ENCODE measurements at regions not wholly inside any gene's neighbourhood (a gene's known extent, or its start where the extent isn't known, plus 50 kb on each side); places are given as distances from the start of the nearest gene placed in this dataset.

DNA sequence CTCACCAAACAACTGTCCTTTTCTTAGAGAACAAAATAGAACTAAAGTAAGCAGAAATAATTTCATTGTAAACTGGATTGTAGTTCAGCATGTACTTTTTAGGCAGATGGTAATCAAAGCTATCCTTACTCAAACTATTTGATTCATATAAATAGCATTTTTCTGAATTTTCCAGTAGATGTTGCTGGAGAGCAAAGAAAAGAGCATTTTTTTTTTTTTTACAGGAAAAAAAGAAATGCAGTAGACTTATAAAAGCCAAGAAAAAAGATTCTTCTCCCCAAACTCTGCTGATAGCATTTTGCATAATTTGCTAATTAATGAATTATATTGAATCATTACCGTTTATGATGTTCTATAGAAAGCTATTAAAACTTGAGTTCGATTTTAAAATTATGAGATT is 715.3 kb upstream of the WWC1 start:
- H3K36me3 ChIP-seq (ENCODE audit: insufficient read depth, low read length): no peaks in the 10 kb centered on the region

DNA sequence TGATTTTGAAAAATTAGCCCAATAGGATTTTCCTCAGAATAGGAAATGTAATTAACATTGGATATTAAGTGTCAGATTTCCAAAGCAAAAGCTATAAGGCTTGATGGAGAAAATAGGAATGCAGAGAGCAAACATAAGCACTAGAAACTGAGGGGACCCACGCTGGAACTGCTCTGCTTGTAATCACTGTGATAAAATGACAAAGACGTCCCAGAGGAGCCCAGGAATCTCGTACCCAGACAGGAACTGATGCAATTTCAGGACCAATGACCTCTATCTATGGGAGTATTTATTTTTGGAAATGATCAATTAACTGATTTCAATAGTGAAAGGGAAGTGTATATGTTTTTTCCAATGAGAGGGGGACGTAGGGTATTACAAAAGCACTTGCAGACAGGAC is 714.5 kb upstream of the WWC1 start:
- Histone ChIP-seq H3K9ac (ENCODE audit: insufficient read length) (peak overlapping the region; percentile 80), H3K27ac (peak overlapping the region; percentile 84), H3K4me3 (peak overlapping the region; percentile 90), H3K36me3 (ENCODE audit: insufficient read depth, low read length) (no peaks in the 10 kb centered on the region), H3K9me3 (ENCODE audit: low read depth, low read length) (no peaks in the 10 kb centered on the region)
- DNase-seq (ENCODE audit: low read depth, low spot score): no peak
- TF ChIP-seq EZH2 (IDR thresholded peaks at IDR 0.05) (no peak), POLR2AphosphoS5 (IDR thresholded peaks at IDR 0.05; ENCODE audit: borderline replicate concordance, low read depth, low read length) (no peak), FOXP2 (optimal IDR thresholded peaks at IDR 0.05; ENCODE audit: control extremely low read depth, extremely low read length, insufficient read depth) (no peak)

More for the DNA sequence above, 715.3 kb upstream of the WWC1 start:
- TF ChIP-seq POLR2AphosphoS5 (IDR thresholded peaks at IDR 0.05; ENCODE audit: borderline replicate concordance, low read depth, low read length) (no peak), EZH2 (IDR thresholded peaks at IDR 0.05) (no peak), FOXP2 (optimal IDR thresholded peaks at IDR 0.05; ENCODE audit: control extremely low read depth, extremely low read length, insufficient read depth) (no peak)
- Histone ChIP-seq H3K9me3 (ENCODE audit: low read depth, low read length) (no peaks in the 10 kb centered on the region), H3K9ac (ENCODE audit: insufficient read length) (peak overlapping the region; percentile 80), H3K27ac (peak overlapping the region; percentile 84), H3K4me3 (peak overlapping the region; percentile 90)
- DNase-seq (ENCODE audit: low read depth, low spot score): no peak

DNA sequence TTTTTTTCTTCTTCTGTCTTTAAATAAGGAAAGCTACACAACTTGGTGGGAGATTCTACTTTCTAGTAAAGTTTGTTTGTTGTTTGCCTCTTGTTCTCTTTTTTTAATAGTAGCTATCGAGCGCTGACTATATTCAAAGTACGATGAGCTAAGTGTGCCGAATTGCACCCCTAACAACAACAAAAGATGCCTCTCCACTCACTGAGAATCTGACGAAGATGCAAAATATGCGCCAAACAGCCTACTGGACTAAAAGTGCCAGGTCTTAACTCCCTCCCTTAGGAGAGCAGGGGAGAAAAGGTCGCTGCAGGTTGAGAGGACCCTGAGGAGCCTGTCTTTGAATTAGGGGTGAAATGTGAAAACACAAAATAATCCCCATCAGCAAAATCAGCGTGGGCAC is 713.8 kb upstream of the WWC1 start:
- H3K36me3 ChIP-seq (ENCODE audit: insufficient read depth, low read length): no peaks in the 10 kb centered on the region
- peak overlapping the region; percentile 84 for H3K27ac ChIP-seq
- H3K9ac ChIP-seq (ENCODE audit: insufficient read length): peak overlapping the region; percentile 80
- no peaks in the 10 kb centered on the region for H3K9me3 ChIP-seq (ENCODE audit: low read depth, low read length)
- TF ChIP-seq POLR2AphosphoS5 (IDR thresholded peaks at IDR 0.05; ENCODE audit: borderline replicate concordance, low read depth, low read length) (no peak), EZH2 (IDR thresholded peaks at IDR 0.05) (no peak), FOXP2 (optimal IDR thresholded peaks at IDR 0.05; ENCODE audit: control extremely low read depth, extremely low read length, insufficient read depth) (no peak)
- peak overlapping the region; percentile 90 for H3K4me3 ChIP-seq
- DNase-seq (ENCODE audit: low read depth, low spot score): no peak

DNA sequence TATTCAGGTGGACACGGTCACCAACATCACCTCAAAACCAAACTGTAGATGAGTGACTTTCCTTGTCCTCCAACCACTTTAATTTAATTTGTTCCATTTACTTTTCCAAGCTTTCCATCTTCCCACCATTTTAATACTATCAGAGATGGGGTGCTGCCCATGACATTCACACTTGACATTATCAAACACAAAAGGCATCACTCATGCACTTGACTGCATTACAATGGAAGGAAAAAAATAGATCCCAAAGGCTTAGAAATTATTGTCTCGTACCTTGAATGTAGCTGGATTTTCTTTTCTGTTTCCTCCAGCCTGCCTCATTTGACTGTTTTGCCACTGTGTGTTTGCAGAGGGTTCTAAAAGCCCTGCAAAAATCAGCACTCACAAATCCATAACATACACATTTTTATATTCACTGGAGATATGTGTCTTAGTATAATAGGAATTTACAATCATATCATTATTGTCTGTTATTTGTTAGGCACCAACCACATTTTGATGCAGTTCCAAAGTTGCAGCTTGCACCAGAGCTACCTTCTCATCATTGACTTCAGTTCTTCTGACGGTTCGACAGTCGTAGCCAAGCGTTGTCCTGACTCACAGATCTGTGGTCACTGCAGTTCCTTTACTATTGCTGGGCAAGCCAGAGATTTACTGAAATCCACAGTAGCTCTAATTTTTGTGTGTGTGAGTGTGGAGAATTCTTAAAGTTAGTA is 712.3 kb upstream of the WWC1 start:
- no peaks in the 10 kb centered on the region for H3K9me3 ChIP-seq (ENCODE audit: low read depth, low read length)
- H3K9ac ChIP-seq (ENCODE audit: insufficient read length): peak overlapping the region; percentile 46
- peak overlapping the region; percentile 48 for H3K27ac ChIP-seq
- TF ChIP-seq POLR2AphosphoS5 (IDR thresholded peaks at IDR 0.05; ENCODE audit: borderline replicate concordance, low read depth, low read length): no peak
- TF ChIP-seq FOXP2 (optimal IDR thresholded peaks at IDR 0.05; ENCODE audit: control extremely low read depth, extremely low read length, insufficient read depth): no peak
- TF ChIP-seq EZH2 (IDR thresholded peaks at IDR 0.05): no peak
- no peak for DNase-seq (ENCODE audit: low read depth, low spot score)
- H3K4me3 ChIP-seq: peak overlapping the region; percentile 40
- no peaks in the 10 kb centered on the region for H3K36me3 ChIP-seq (ENCODE audit: insufficient read depth, low read length)

DNA sequence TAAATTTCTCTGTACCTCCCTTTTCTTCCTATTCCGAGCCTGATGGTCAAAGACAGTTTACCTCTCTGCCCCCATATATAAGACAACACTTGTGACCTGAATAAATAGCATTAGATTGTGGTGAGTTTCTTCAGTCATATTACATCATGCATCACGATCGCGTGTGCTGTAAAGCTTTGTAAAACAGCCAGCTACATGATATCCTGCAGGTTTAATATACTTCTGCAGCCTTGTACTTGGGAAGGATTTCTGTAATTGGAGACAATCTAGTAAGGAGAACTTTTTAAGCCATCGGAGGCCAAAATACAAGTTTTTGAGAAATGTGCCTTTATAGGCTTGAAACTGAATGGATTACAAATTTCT is 711.8 kb upstream of the WWC1 start:
- Histone ChIP-seq H3K27ac (peak overlapping the region; percentile 48), H3K9me3 (ENCODE audit: low read depth, low read length) (no peaks in the 10 kb centered on the region), H3K4me3 (peak overlapping the region; percentile 40), H3K9ac (ENCODE audit: insufficient read length) (peak overlapping the region; percentile 46), H3K36me3 (ENCODE audit: insufficient read depth, low read length) (no peaks in the 10 kb centered on the region)
- no peak for DNase-seq (ENCODE audit: low read depth, low spot score)
- TF ChIP-seq FOXP2 (optimal IDR thresholded peaks at IDR 0.05; ENCODE audit: control extremely low read depth, extremely low read length, insufficient read depth): no peak
- no peak for TF ChIP-seq POLR2AphosphoS5 (IDR thresholded peaks at IDR 0.05; ENCODE audit: borderline replicate concordance, low read depth, low read length)
- no peak for TF ChIP-seq EZH2 (IDR thresholded peaks at IDR 0.05)

DNA sequence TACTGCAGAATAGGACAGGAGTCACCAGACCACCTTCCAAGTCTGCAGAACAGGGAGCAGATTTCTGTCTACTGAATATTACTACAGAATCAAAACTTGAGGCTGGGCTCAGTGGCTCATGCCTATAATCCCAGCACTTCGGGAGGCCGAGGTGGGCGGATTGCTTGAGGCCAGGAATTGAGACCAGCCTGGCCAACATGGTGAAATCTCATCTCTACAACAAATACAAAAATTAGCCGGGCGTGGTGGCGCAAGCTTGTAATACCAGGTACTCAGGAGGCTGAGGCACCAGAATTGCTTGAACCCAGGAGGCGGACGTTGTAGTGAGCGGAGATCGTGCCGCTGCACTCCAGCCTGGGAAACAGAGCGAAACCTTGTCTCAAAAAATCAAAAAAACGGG is 710.8 kb upstream of the WWC1 start:
- H3K27ac ChIP-seq: no peak overlapping the region
- no peak for DNase-seq (ENCODE audit: low read depth, low spot score)
- H3K4me3 ChIP-seq: no peak overlapping the region; the same call in 1 of the 2 replicates
- H3K36me3 ChIP-seq (ENCODE audit: insufficient read depth, low read length): no peaks in the 10 kb centered on the region
- TF ChIP-seq FOXP2 (optimal IDR thresholded peaks at IDR 0.05; ENCODE audit: control extremely low read depth, extremely low read length, insufficient read depth): no peak
- TF ChIP-seq POLR2AphosphoS5 (IDR thresholded peaks at IDR 0.05; ENCODE audit: borderline replicate concordance, low read depth, low read length): no peak
- no peak for TF ChIP-seq EZH2 (IDR thresholded peaks at IDR 0.05)
- H3K9me3 ChIP-seq (ENCODE audit: low read depth, low read length): no peaks in the 10 kb centered on the region
- no peak overlapping the region for H3K9ac ChIP-seq (ENCODE audit: insufficient read length)

DNA sequence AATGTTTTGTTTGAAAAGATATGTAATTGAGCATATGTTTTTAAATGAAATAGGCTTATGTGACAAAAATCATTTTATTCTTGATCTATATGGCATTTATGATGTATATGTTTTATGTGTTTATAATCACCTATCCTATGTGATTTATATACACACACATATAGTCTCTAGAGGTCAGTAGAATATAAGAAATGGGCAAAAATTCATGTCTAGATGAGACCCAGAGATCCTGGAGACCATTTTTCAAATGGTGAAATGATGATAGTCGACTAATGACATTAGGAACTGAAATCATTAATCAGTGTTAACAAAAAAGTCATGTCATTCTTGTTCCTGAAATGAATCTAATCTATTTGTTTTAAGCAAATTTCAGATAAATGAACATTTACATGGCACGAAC is 709.2 kb upstream of the WWC1 start:
- no peak for DNase-seq (ENCODE audit: low read depth, low spot score)
- Histone ChIP-seq H3K9ac (ENCODE audit: insufficient read length) (peak overlapping the region; percentile 31), H3K4me3 (peak overlapping the region; percentile 65), H3K27ac (peak overlapping the region; percentile 82), H3K36me3 (ENCODE audit: insufficient read depth, low read length) (no peaks in the 10 kb centered on the region), H3K9me3 (ENCODE audit: low read depth, low read length) (no peaks in the 10 kb centered on the region)
- TF ChIP-seq POLR2AphosphoS5 (IDR thresholded peaks at IDR 0.05; ENCODE audit: borderline replicate concordance, low read depth, low read length) (no peak), FOXP2 (optimal IDR thresholded peaks at IDR 0.05; ENCODE audit: control extremely low read depth, extremely low read length, insufficient read depth) (no peak), EZH2 (IDR thresholded peaks at IDR 0.05) (no peak)

DNA sequence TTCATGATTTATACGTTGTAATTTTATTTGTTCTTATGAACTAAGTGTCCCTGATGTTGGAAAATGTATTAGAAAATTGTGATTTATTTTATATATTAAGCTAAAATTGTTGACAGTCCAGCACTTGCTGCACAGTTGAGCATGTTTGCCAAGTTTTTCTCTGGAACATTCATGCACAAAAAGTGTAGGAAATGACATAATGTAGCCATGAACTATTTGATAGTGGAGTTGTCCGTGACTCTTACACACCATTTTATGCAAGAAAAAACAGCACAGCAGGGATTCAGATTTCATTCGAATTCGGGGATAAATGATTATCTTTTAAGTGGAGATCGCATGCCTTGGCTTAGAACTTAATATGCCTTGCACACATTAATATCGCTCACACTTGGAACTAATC is 708.6 kb upstream of the WWC1 start:
- peak overlapping the region; percentile 65 for H3K4me3 ChIP-seq

More for the DNA sequence above, 708.6 kb upstream of the WWC1 start:
- peak overlapping the region; percentile 39 for H3K9ac ChIP-seq (ENCODE audit: insufficient read length)
- DNase-seq (ENCODE audit: low read depth, low spot score): no peak
- TF ChIP-seq FOXP2 (optimal IDR thresholded peaks at IDR 0.05; ENCODE audit: control extremely low read depth, extremely low read length, insufficient read depth): no peak
- TF ChIP-seq EZH2 (IDR thresholded peaks at IDR 0.05): no peak
- no peak for TF ChIP-seq POLR2AphosphoS5 (IDR thresholded peaks at IDR 0.05; ENCODE audit: borderline replicate concordance, low read depth, low read length)
- H3K9me3 ChIP-seq (ENCODE audit: low read depth, low read length): no peaks in the 10 kb centered on the region
- no peaks in the 10 kb centered on the region for H3K36me3 ChIP-seq (ENCODE audit: insufficient read depth, low read length)
- peak overlapping the region; percentile 82 for H3K27ac ChIP-seq
